GM12865 (cell line): ENCODE measurements at regions not wholly inside any gene's neighbourhood (a gene's known extent, or its start where the extent isn't known, plus 50 kb on each side); places are given as distances from the start of the nearest gene placed in this dataset.

Experiments used
- DNase-seq: peaks from one replicate; pipeline ENCODE4 v3.0.0; 2010; ENCODE audit warnings: low read depth
- H3K4me3 ChIP-seq: 2 replicates; pipeline ENCODE4 v1.5.1; 2011; ENCODE audit warnings: mild to moderate bottlenecking, low read depth, low read length, control low read depth
- CTCF ChIP-seq: IDR thresholded peaks from 2 replicates; pipeline ENCODE4 v1.5.1; 2011; ENCODE audit warnings: low read length, control low read depth, low read depth, inconsistent platforms; ENCODE audit not compliant: insufficient read depth; ENCODE audit errors: missing control alignments

GRCh38 chrX:39449352-39449751, 648.1 kb downstream of the MID1IP1 start:
- TF ChIP-seq CTCF, result no peak
- no peak overlapping the region for H3K4me3 ChIP-seq
- no peak for DNase-seq

- no peak for TF ChIP-seq CTCF
- no peak for DNase-seq
Observed at GRCh38 chrX:39450234-39450977, 647.4 kb downstream of the BCOR start.

DNA sequence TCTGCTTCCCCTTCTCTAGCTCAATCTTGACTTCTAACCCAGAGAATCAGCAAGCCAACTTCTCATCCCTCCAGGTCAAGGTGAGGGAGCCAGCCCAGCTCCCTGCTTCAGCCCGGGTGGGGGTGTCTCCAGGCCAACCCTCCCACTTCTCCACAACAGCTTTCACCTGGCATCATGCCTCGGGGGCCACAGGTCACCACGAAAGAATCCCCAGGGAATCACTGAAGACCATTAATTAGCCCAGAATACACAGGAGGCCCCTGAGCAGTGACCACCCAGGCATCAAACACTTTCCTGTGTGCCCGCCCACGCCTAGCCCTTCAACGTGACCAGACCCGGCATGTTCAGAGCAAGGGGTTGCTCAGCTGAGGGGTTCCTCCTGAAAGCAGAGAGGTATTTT, 646.7 kb downstream of the BCOR start:
- no peak overlapping the region for H3K4me3 ChIP-seq
- TF ChIP-seq CTCF, result no peak
- no peak for DNase-seq

More at GRCh38 chrX:39450234-39450977, 647.4 kb downstream of the BCOR start:
- no peak overlapping the region for H3K4me3 ChIP-seq

DNA sequence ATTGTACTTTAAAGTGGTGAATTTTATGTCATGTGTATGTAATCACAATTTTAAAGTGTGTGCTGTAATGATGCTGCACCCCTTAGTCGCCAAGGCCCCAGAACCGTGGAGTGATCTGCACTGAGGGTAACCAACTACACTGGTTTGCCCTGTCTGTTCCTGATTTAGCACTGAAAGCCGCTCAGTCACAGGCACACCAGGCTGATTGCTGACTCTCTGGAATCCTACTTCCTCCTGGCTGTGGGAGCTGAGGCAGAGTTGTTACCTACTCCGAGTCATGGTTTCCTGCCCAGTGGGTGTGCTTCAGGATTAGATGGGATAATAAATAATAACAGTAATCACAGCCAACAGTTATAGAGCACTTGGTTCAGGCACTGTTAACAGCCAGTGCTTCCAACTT, 645.4 kb downstream of the BCOR start:
- H3K4me3 ChIP-seq, result no peak overlapping the region
- no peak for TF ChIP-seq CTCF
- DNase-seq, result no peak

DNA sequence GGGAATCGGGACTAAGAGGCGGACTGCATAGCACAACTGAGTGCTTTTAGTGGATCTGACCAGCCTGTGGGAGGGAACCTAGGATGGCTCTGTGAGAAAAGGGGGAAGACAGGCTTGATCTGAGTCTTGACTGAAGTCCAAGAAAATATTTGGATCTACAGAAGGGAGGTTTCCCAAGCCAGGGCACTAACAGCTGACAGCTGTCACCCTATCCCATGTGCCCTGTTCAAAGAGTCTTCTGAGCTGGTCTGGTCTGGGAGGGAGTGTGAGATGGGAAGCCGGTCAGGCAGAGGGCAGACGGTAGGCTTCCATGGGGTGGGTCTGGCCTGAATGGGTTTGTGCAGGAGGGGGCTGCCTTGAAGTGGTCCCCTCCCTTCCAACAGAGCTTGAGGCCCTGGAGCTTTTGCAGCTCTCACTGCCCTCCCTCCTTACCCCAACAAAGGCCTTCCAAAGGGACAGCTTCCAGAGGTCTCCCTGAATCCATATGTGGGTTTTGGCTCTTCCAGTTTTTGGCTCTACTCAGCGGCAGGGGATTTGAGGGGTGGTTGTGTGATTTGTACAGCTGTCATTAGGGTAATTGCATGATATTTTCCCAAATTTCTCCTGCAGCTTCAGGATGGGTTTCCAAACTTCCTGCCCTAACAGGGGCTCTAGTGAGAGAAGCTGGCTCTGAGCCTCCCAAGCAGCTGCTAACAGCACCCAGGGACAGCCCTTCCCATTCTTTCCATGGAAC, 643.7 kb downstream of the BCOR start:
- no peak for TF ChIP-seq CTCF
- DNase-seq, result no peak
- no peak overlapping the region for H3K4me3 ChIP-seq

DNA sequence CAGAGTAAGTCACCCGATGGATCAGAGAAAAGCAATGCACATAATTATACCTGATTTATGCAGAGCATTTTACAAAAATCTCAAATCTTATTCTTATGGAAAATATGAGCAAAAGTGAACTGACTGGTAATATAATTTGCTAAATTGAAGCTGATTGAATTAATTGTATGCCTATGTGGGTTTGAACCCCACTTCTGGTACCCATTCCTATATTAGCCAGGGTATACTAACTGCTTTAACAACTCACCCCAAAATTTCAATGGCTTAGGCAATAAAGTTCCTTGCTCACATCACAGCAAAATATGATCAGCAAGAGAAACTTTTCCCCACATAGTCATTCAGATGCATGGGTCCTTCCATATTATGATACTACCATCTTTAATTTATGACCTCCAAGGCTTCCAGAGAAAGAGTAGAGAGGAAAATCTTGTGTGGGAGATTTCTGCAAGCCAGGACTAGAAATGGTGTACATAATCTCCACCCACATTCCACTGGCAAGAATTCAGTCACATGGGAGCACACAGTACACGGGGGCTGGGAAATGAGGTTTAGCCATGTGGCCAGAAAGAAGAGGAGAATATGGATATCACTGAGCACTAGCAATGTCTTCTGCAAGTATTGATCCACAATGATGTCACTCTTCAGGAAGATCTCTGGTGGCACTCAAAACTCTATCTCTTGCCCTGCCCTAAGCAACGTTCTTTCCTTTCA, 640.7 kb downstream of the BCOR start:
- DNase-seq, result no peak
- no peak overlapping the region for H3K4me3 ChIP-seq
- no peak for TF ChIP-seq CTCF
